Naive B cell (primary cell): ENCODE measurements at regions not wholly inside any gene's neighbourhood (a gene's known extent, or its start where the extent isn't known, plus 50 kb on each side); places are given as distances from the start of the nearest gene placed in this dataset.

Source experiments
- ATAC-seq, 2 donors: fragments of 150-1000 bp; cut with Tn5 transposase; 2 replicates each; pipeline ENCODE4 v1.10.0; 2021; ENCODE audit warnings: low read depth in 2 of 2, mild to moderate bottlenecking in 2 of 2, moderate library complexity in 2 of 2
- DNase-seq: peaks from one replicate; pipeline ENCODE4 v3.0.0; 2022
- H3K27ac Mint-ChIP-seq, 6 donors: one replicate each; pipeline ENCODE4 v1.8.0; 2020 to 2022; ENCODE audit warnings: mild to moderate bottlenecking in 6 of 6, mixed read lengths in 6 of 6, moderate library complexity in 5 of 6, inconsistent platforms in 2 of 6
- H3K27me3 Mint-ChIP-seq, 3 donors: one replicate each; pipeline ENCODE4 v1.8.0; 2021 to 2022; ENCODE audit warnings: mixed read lengths in 3 of 3, mild to moderate bottlenecking in 1 of 3
- H3K36me3 Mint-ChIP-seq, 2 donors: one replicate each; pipeline ENCODE4 v1.8.0; 2020 to 2022; ENCODE audit warnings: mixed read lengths in 2 of 2, inconsistent platforms in 1 of 2, mild to moderate bottlenecking in 1 of 2
- H3K4me1 Mint-ChIP-seq, 3 donors: one replicate each; pipeline ENCODE4 v1.8.0; 2020 to 2022; ENCODE audit warnings: mixed read lengths in 3 of 3, inconsistent platforms in 1 of 3, mild to moderate bottlenecking in 1 of 3, moderate library complexity in 1 of 3
- H3K4me3 Mint-ChIP-seq, 8 donors: one replicate each; pipeline ENCODE4 v1.8.0; 2020 to 2022; ENCODE audit warnings: mild to moderate bottlenecking in 8 of 8, mixed read lengths in 8 of 8, moderate library complexity in 8 of 8, inconsistent platforms in 2 of 8
- H3K9me3 Mint-ChIP-seq, 7 donors: one replicate each; pipeline ENCODE4 v1.8.0; 2020 to 2022; ENCODE audit warnings: mixed read lengths in 7 of 7, mild to moderate bottlenecking in 5 of 7, inconsistent platforms in 2 of 7, moderate library complexity in 1 of 7

GRCh38 chr19:29372921-29373797 is 152.6 kb upstream of the VSTM2B start:
- Mint-ChIP-seq H3K27ac (no peak overlapping the region), H3K4me3 (no peak overlapping the region), H3K4me1 (no peaks in the 10 kb centered on the region), H3K9me3 (peaks cover 0 to 4% (median 2%) of the 10 kb centered on the region in 7 donors), H3K27me3 (peaks cover 5 to 11% (median 8%) of the 10 kb centered on the region in 3 donors), H3K36me3 (no peaks in the 10 kb centered on the region)
- ATAC-seq (no peak), DNase-seq (no peak)

GRCh38 chr19:29375429-29376119 is 150.2 kb upstream of the VSTM2B start:
- ATAC-seq (no peak), DNase-seq (no peak)
- Mint-ChIP-seq H3K9me3 (peaks cover 0 to 4% (median 0%) of the 10 kb centered on the region in 7 donors), H3K36me3 (no peaks in the 10 kb centered on the region), H3K4me3 (no peak overlapping the region), H3K27me3 (peaks cover 10 to 26% (median 25%) of the 10 kb centered on the region in 3 donors), H3K4me1 (no peaks in the 10 kb centered on the region), H3K27ac (no peak overlapping the region)

- Mint-ChIP-seq H3K27me3 (peaks cover 10 to 30% (median 29%) of the 10 kb centered on the region in 3 donors), H3K36me3 (no peaks in the 10 kb centered on the region)
Measured at GRCh38 chr19:29376855-29377354, 148.9 kb upstream of the VSTM2B start.

GRCh38 chr19:29378126-29378525 is 147.7 kb upstream of the VSTM2B start:
- ATAC-seq (no peak), DNase-seq (no peak)
- no peaks in the 10 kb centered on the region for H3K36me3 Mint-ChIP-seq
- peaks cover 10 to 30% (median 25%) of the 10 kb centered on the region in 3 donors for H3K27me3 Mint-ChIP-seq
- no peaks in the 10 kb centered on the region for H3K4me1 Mint-ChIP-seq
- peaks cover 0 to 4% (median 0%) of the 10 kb centered on the region in 7 donors for H3K9me3 Mint-ChIP-seq
- H3K27ac Mint-ChIP-seq = peak overlapping the region in 1 of 6 donors; percentile 47
- no peak overlapping the region for H3K4me3 Mint-ChIP-seq

More at GRCh38 chr19:29376855-29377354, 148.9 kb upstream of the VSTM2B start:
- ATAC-seq (no peak), DNase-seq (no peak)
- Mint-ChIP-seq H3K9me3 (peaks cover 0 to 4% (median 0%) of the 10 kb centered on the region in 7 donors), H3K4me3 (no peak overlapping the region), H3K4me1 (no peaks in the 10 kb centered on the region), H3K27ac (no peak overlapping the region)

- Mint-ChIP-seq H3K4me3 (no peak overlapping the region), H3K27me3 (peaks cover 10 to 30% (median 20%) of the 10 kb centered on the region in 3 donors), H3K36me3 (no peaks in the 10 kb centered on the region), H3K9me3 (peaks cover 0 to 4% (median 0%) of the 10 kb centered on the region in 7 donors), H3K4me1 (no peaks in the 10 kb centered on the region), H3K27ac (peak overlapping the region in 1 of 6 donors; percentile 47)
- no peak for DNase-seq
- ATAC-seq = no peak
Measured at GRCh38 chr19:29378543-29379080, 147.2 kb upstream of the VSTM2B start.

- H3K27ac Mint-ChIP-seq = no peak overlapping the region
- no peak overlapping the region for H3K4me3 Mint-ChIP-seq
- H3K36me3 Mint-ChIP-seq = no peaks in the 10 kb centered on the region
- peaks cover 0 to 4% (median 0%) of the 10 kb centered on the region in 7 donors for H3K9me3 Mint-ChIP-seq
- H3K27me3 Mint-ChIP-seq = peaks cover 6 to 30% (median 20%) of the 10 kb centered on the region in 3 donors
- no peak for ATAC-seq
- no peaks in the 10 kb centered on the region for H3K4me1 Mint-ChIP-seq
- no peak for DNase-seq
Measured at GRCh38 chr19:29379257-29380021, 146.4 kb upstream of the VSTM2B start.

- H3K4me1 Mint-ChIP-seq = no peaks in the 10 kb centered on the region
- no peaks in the 10 kb centered on the region for H3K36me3 Mint-ChIP-seq
- H3K27ac Mint-ChIP-seq = no peak overlapping the region
- H3K27me3 Mint-ChIP-seq = peaks cover 5 to 30% (median 20%) of the 10 kb centered on the region in 3 donors
- DNase-seq (no peak), ATAC-seq (no peak)
- H3K4me3 Mint-ChIP-seq = no peak overlapping the region
- peaks cover 0 to 4% (median 0%) of the 10 kb centered on the region in 7 donors for H3K9me3 Mint-ChIP-seq
Measured at GRCh38 chr19:29380581-29380980, 145.2 kb upstream of the VSTM2B start.

GRCh38 chr19:29381353-29382203 is 144.2 kb upstream of the VSTM2B start:
- ATAC-seq (no peak), DNase-seq (no peak)
- Mint-ChIP-seq H3K27me3 (peaks cover 5 to 26% (median 20%) of the 10 kb centered on the region in 3 donors), H3K4me1 (no peaks in the 10 kb centered on the region), H3K27ac (no peak overlapping the region), H3K36me3 (no peaks in the 10 kb centered on the region), H3K4me3 (no peak overlapping the region), H3K9me3 (peaks cover 0 to 3% (median 0%) of the 10 kb centered on the region in 7 donors)

GRCh38 chr19:29383696-29384095 is 142.1 kb upstream of the VSTM2B start:
- peaks cover 5 to 21% (median 20%) of the 10 kb centered on the region in 3 donors for H3K27me3 Mint-ChIP-seq
- H3K27ac Mint-ChIP-seq = no peak overlapping the region
- H3K4me1 Mint-ChIP-seq = no peaks in the 10 kb centered on the region
- H3K9me3 Mint-ChIP-seq = peaks cover 0 to 6% (median 2%) of the 10 kb centered on the region in 7 donors
- H3K36me3 Mint-ChIP-seq = no peaks in the 10 kb centered on the region
- DNase-seq = no peak
- ATAC-seq = no peak
- no peak overlapping the region for H3K4me3 Mint-ChIP-seq

GRCh38 chr19:29384656-29385055 is 141.1 kb upstream of the VSTM2B start:
- DNase-seq (no peak), ATAC-seq (no peak)
- Mint-ChIP-seq H3K36me3 (no peaks in the 10 kb centered on the region), H3K9me3 (peaks cover 0 to 9% (median 3%) of the 10 kb centered on the region in 7 donors), H3K4me3 (no peak overlapping the region), H3K4me1 (no peaks in the 10 kb centered on the region), H3K27ac (no peak overlapping the region), H3K27me3 (peaks cover 5 to 13% (median 13%) of the 10 kb centered on the region in 3 donors)

- H3K4me1 Mint-ChIP-seq = no peaks in the 10 kb centered on the region
- H3K27me3 Mint-ChIP-seq = peaks cover 1 to 7% (median 7%) of the 10 kb centered on the region in 3 donors
- H3K9me3 Mint-ChIP-seq = peaks cover under 1 to 10% (median 6%) of the 10 kb centered on the region in 7 donors
- no peak overlapping the region for H3K27ac Mint-ChIP-seq
- no peak for DNase-seq
- no peak overlapping the region for H3K4me3 Mint-ChIP-seq
- no peak for ATAC-seq
- H3K36me3 Mint-ChIP-seq = peaks cover 0 to 5% of the 10 kb centered on the region in 2 donors
Measured at GRCh38 chr19:29385191-29385795, 140.5 kb upstream of the VSTM2B start.

- ATAC-seq (no peak), DNase-seq (no peak)
- H3K27ac Mint-ChIP-seq = no peak overlapping the region
- H3K9me3 Mint-ChIP-seq = peaks cover 16 to 24% (median 19%) of the 10 kb centered on the region in 7 donors
- peaks cover 0 to 20% of the 10 kb centered on the region in 2 donors for H3K36me3 Mint-ChIP-seq
- no peak overlapping the region for H3K4me3 Mint-ChIP-seq
- H3K4me1 Mint-ChIP-seq = no peaks in the 10 kb centered on the region
- H3K27me3 Mint-ChIP-seq = no peaks in the 10 kb centered on the region
Measured at GRCh38 chr19:29386970-29387369, 138.8 kb upstream of the VSTM2B start.
